GM13976 (cell line): ENCODE measurements at regions not wholly inside any gene's neighbourhood (a gene's known extent, or its start where the extent isn't known, plus 50 kb on each side); places are given as distances from the start of the nearest gene placed in this dataset.

Experiments
- DNase-seq: peaks from one replicate; pipeline ENCODE4 v3.0.0; 2012; ENCODE audit warnings: low spot score
- CTCF ChIP-seq: IDR thresholded peaks from 2 replicates; pipeline ENCODE4 v1.5.1; 2012; ENCODE audit warnings: borderline replicate concordance, mild to moderate bottlenecking; ENCODE audit not compliant: insufficient read depth; ENCODE audit errors: extremely low read depth, missing control alignments, control extremely low read depth
- in situ Hi-C: fragments of 300-500 bp; cut with MboI; formaldehyde crosslinking; loops from one replicate; pipeline ENCODE4 v1.12.0; 2022; ENCODE audit warnings: low sequenced_read_pairs, mixed read lengths, inconsistent platforms; ENCODE audit not compliant: unreplicated experiment

GRCh38 chr18:27242392-27243047, 57.4 kb upstream of the CHST9 start:
- TF ChIP-seq CTCF: no peak
- in situ Hi-C loops: no loop called here
- no peak for DNase-seq

DNA sequence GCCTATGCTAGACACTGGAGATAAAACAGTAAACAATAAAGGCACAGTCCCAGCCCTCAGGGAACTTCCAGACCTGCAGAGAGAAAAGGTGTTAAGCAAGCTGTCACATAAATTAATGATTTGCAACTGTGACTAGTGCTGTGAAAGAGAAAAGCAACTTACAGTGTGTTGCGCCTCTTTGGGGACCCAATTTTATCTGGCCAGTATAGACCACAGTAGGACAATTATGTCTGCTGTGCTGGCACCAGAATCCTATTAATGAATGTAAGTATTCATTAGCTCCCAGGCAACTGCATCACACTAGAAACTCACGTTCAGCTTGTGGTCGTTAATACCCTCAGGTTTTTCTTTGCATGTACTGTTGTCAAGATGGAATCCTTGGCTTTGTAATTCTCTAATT, 55.3 kb upstream of the CHST9 start:
- TF ChIP-seq CTCF: no peak
- in situ Hi-C loops: no loop called here
- no peak for DNase-seq

- no peak for TF ChIP-seq CTCF
- in situ Hi-C loops: no loop called here
- no peak for DNase-seq
Observed at GRCh38 chr18:27239669-27240068, 54.6 kb upstream of the CHST9 start.

DNA sequence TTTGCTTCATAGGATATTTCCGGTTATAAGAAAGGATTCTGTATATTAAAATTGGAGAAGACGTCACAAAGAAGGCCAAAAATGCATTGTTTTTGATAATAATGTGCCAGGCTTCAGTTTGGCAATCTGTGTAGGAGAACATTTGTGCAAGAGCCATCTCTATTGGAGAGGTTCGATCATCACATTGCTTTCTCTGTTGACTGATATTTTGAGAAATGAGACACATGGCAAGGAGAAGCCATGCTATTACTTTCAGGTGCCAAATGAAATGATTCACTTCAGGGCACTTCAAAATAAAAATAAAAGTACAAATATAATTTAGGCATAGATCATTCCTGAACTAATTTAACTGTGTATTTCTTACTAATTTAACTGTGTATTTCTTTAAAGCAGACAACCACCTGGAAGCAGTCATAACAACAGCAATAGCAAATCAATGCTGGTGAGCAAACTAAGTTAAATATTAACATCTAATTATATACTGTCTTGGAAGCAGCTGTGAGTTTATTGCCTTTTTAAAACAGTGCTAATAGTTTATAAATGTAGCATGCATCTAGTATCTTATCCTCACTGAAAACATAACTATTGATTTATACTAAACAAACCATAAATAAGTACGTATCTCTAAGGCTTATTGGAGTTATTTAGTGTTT, 50.2 kb upstream of the CHST9 start:
- DNase-seq: no peak
- TF ChIP-seq CTCF: no peak
- in situ Hi-C loops: no loop called here
